Nephron progenitor cell (in vitro differentiated cells): ENCODE measurements at regions not wholly inside any gene's neighbourhood (a gene's known extent, or its start where the extent isn't known, plus 50 kb on each side); places are given as distances from the start of the nearest gene placed in this dataset.

Experiments
- DNase-seq: peaks from one replicate; pipeline ENCODE4 v3.0.0; 2021
- H3K27ac Mint-ChIP-seq: 2 replicates; pipeline ENCODE4 v1.8.0; 2021; ENCODE audit warnings: mild to moderate bottlenecking, moderate library complexity, mixed read lengths
- H3K27me3 Mint-ChIP-seq: 2 replicates; pipeline ENCODE4 v1.8.0; 2021; ENCODE audit warnings: mild to moderate bottlenecking, low read depth, mixed read lengths; ENCODE audit not compliant: poor library complexity
- H3K36me3 Mint-ChIP-seq: 2 replicates; pipeline ENCODE4 v1.8.0; 2021; ENCODE audit warnings: low read depth, mixed read lengths
- H3K4me1 Mint-ChIP-seq: 2 replicates; pipeline ENCODE4 v1.8.0; 2021; ENCODE audit warnings: mixed read lengths
- H3K4me3 Mint-ChIP-seq: 2 replicates; pipeline ENCODE4 v1.8.0; 2021; ENCODE audit warnings: mild to moderate bottlenecking, moderate library complexity, mixed read lengths
- H3K9me3 Mint-ChIP-seq: 2 replicates; pipeline ENCODE4 v1.8.0; 2021; ENCODE audit warnings: mild to moderate bottlenecking, moderate library complexity, mixed read lengths
- TF ChIP-seq, protein P1 (sequence below): fragments of 200-600 bp; sonication (generic); IDR thresholded peaks from 2 replicates; pipeline ENCODE4 v1.5.0; 2021; ENCODE audit warnings: antibody characterized with exemption

DNA sequence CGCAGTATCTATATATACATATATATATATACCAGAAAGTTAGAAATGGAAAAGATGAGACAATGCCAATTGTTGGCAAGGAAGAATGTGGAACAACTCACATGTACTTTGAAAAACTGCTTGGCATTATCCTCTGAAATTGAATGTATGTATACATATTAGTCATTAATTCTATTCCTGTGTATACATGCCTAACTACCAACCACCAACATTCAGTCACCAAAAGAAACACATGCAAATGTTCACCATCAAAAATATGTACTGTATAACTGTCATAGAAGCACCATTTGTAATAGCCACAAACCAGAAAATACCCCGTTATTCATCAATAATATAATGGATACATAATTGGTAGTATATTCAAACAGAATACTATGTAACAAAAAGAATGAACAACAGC, 330.2 kb upstream of the GRAMD2B start:
- no peak overlapping the region for H3K4me3 Mint-ChIP-seq
- peaks cover 24% of the 10 kb centered on the region for H3K36me3 Mint-ChIP-seq
- H3K9me3 Mint-ChIP-seq, result peaks cover 53% of the 10 kb centered on the region
- H3K4me1 Mint-ChIP-seq, result no peaks in the 10 kb centered on the region
- H3K27me3 Mint-ChIP-seq, result peaks cover 8% of the 10 kb centered on the region
- DNase-seq, result no peak
- no peak overlapping the region for H3K27ac Mint-ChIP-seq
- TF ChIP-seq, protein P1, sequence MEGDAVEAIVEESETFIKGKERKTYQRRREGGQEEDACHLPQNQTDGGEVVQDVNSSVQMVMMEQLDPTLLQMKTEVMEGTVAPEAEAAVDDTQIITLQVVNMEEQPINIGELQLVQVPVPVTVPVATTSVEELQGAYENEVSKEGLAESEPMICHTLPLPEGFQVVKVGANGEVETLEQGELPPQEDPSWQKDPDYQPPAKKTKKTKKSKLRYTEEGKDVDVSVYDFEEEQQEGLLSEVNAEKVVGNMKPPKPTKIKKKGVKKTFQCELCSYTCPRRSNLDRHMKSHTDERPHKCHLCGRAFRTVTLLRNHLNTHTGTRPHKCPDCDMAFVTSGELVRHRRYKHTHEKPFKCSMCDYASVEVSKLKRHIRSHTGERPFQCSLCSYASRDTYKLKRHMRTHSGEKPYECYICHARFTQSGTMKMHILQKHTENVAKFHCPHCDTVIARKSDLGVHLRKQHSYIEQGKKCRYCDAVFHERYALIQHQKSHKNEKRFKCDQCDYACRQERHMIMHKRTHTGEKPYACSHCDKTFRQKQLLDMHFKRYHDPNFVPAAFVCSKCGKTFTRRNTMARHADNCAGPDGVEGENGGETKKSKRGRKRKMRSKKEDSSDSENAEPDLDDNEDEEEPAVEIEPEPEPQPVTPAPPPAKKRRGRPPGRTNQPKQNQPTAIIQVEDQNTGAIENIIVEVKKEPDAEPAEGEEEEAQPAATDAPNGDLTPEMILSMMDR, result no peak

DNA sequence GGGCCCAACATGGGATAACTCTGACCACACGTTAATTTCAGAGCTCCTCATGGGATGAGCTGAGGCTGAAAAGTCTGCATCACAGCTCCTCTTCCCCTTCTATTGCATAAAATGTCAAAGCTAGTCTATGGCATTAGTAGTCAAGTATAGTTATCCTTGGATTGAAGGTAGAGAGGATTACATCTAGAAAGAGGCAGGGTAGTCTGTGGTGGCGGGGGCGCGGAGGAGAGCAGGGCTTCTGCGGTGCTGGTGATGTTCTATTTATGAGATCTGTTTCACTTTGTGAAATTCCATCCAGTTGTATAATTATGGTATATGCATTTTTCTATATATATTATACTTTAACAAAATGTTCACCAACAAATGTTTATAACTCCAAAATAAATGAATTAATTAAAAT, 329.5 kb upstream of the GRAMD2B start:
- Mint-ChIP-seq H3K36me3 (peaks cover 20% of the 10 kb centered on the region), H3K9me3 (peaks cover 49% of the 10 kb centered on the region), H3K4me1 (no peaks in the 10 kb centered on the region), H3K27ac (no peak overlapping the region), H3K27me3 (peaks cover 9% of the 10 kb centered on the region), H3K4me3 (no peak overlapping the region)
- TF ChIP-seq, protein P1, result no peak
- no peak for DNase-seq

DNA sequence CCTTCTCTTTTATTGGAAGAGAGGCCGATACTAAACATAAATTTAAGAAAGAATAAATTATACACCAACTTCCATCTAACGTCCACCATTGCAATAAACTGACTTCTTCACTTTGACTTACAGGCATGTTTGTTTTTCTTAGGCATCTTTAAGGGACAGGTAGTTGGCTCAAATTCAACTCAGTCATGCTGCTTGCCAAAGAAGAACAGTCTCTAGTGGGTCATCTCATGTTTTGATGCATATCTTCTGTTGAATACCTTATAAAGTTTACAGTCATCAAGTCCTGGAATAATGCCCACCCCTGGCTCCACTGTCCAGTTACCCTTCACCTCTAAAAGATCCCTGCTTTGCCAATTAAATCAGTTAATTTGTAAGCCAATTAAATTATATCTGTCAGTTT, 328.2 kb upstream of the GRAMD2B start:
- peaks cover 11% of the 10 kb centered on the region for H3K36me3 Mint-ChIP-seq
- H3K4me3 Mint-ChIP-seq, result no peak overlapping the region
- peaks cover 39% of the 10 kb centered on the region for H3K9me3 Mint-ChIP-seq
- TF ChIP-seq, protein P1, result no peak
- no peak overlapping the region for H3K27ac Mint-ChIP-seq
- no peak for DNase-seq
- H3K4me1 Mint-ChIP-seq, result no peaks in the 10 kb centered on the region
- peaks cover 9% of the 10 kb centered on the region for H3K27me3 Mint-ChIP-seq

DNA sequence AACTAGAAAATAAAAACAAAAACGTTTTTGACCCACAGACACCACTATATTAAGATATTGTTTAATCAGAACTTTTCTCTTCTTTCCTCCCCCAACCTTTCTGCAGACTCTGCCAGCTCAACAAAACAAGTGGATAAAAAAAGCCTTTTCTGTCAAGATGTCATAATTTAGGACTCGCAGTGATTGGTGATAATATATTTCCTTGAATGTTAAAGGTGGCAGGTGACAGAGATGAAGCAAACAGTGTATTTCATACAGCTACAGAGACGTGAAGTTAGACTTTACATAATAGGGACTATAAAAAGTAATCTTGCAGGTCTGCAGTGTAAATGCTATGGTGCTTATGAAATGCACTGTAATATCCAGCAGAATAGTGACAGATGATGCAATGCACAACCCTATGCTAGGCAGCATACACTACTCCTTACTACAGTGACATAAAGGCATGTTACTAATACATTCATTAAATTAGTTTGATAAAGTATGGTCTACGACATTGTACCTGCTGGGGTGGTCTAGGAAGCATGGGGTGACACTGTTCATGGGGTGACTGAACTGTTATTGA, 326.7 kb upstream of the GRAMD2B start:
- Mint-ChIP-seq H3K27me3 (peaks cover 9% of the 10 kb centered on the region), H3K4me1 (no peaks in the 10 kb centered on the region), H3K27ac (no peak overlapping the region), H3K4me3 (no peak overlapping the region), H3K9me3 (peaks cover 25% of the 10 kb centered on the region), H3K36me3 (peaks cover 6% of the 10 kb centered on the region)
- no peak for DNase-seq
- TF ChIP-seq, protein P1, result no peak

DNA sequence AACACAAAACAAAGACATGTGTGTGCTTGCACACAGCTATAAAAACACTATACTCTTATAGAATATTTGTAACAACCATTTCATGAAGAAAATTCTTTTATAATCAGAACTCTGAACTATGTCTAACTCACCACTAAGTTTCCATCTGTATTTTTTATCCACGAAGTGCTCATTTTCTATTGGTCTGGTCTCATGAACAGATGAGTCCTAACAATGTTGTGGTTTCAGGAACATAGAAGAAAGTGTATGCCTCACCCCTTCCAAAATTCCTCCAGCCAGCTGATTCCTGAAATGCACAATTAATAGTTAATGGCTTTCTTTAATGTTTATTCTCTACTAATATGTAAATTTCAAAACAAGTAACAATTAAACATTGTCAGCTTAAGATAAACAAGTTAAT, 325.3 kb upstream of the GRAMD2B start:
- H3K4me3 Mint-ChIP-seq, result no peak overlapping the region
- H3K27ac Mint-ChIP-seq, result no peak overlapping the region
- peaks cover 8% of the 10 kb centered on the region for H3K4me1 Mint-ChIP-seq
- TF ChIP-seq, protein P1, result no peak
- DNase-seq, result no peak
- peaks cover 9% of the 10 kb centered on the region for H3K27me3 Mint-ChIP-seq
- H3K36me3 Mint-ChIP-seq, result peaks cover 6% of the 10 kb centered on the region
- H3K9me3 Mint-ChIP-seq, result peaks cover 16% of the 10 kb centered on the region

DNA sequence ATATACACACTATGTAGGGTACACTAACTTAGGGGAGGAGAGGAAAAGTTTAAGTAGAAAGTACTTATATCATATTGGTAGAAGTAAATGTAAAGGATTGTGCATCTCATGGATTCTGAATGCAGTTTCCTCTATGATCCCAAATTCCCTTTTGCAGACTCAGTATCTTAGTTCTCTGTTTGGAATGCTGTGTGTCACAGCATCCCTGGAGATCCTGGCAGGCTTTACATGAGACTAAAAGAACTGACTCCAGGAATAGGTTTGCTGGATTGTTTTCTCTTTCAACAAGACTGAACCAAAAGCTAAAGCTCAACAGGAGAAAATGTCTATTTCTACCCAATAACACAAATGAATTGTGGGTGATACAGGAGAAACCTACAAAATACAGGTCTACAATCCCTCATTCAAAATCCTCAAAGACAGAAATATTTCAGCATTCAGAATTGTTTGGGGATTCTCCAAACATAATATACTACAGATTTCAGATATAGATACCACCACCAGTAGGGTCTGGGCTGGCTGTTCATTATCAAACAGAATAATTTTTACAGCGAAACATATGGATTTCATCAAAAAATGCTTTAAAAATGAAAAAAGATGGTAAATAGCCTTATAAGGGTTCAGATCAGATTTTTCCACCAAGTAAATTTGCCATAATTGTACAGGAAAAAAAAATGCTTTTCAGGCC, 324.7 kb upstream of the GRAMD2B start:
- Mint-ChIP-seq H3K27ac (no peak overlapping the region), H3K27me3 (peaks cover 9% of the 10 kb centered on the region), H3K9me3 (peaks cover 16% of the 10 kb centered on the region), H3K4me3 (no peak overlapping the region), H3K36me3 (peaks cover 6% of the 10 kb centered on the region), H3K4me1 (peaks cover 8% of the 10 kb centered on the region)
- DNase-seq, result no peak
- TF ChIP-seq, protein P1, result no peak
